Cardiac muscle cell (in vitro differentiated cells and primary cell): ENCODE measurements at regions not wholly inside any gene's neighbourhood (a gene's known extent, or its start where the extent isn't known, plus 50 kb on each side); places are given as distances from the start of the nearest gene placed in this dataset.
A peak's percentile ranks its signal among the peaks of the same experiment; 100 is the strongest.

Source experiments
- DNase-seq, 2 donors: peaks; one replicate each; pipeline versions ENCODE4 v3.0.0 to v3.0.0-alpha.2; 2010 to 2017; ENCODE audit warnings: low read depth in 1 of 2, low spot score in 1 of 2
- H3K27ac ChIP-seq: fragments of 200-600 bp; sonication (generic); 2 replicates; pipeline ENCODE4 v1.5.1; 2016
- H3K27me3 ChIP-seq: fragments of 200-600 bp; sonication (generic); 2 replicates; pipeline ENCODE4 v1.6.0; 2016; ENCODE audit warnings: control low read depth
- H3K36me3 ChIP-seq: fragments of 200-600 bp; sonication (generic); 2 replicates; pipeline ENCODE4 v1.5.1; 2016; ENCODE audit warnings: control low read depth
- H3K4me1 ChIP-seq: fragments of 200-600 bp; sonication (generic); 2 replicates; pipeline ENCODE4 v1.8.1; 2017; ENCODE audit warnings: low read depth, mild to moderate bottlenecking, mixed run types
- H3K4me3 ChIP-seq: fragments of 200-600 bp; sonication (generic); 2 replicates; pipeline ENCODE4 v1.5.1; 2016; ENCODE audit warnings: mild to moderate bottlenecking
- H3K9me3 ChIP-seq: fragments of 200-600 bp; sonication (generic); 2 replicates; pipeline ENCODE4 v1.5.1; 2017; ENCODE audit warnings: low read depth, mild to moderate bottlenecking, control low read depth
- TF ChIP-seq, protein P1 (sequence below): IDR thresholded peaks from 2 replicates; pipeline ENCODE4 v1.5.1; 2012; ENCODE audit warnings: low read depth, mild to moderate bottlenecking, low read length

DNA sequence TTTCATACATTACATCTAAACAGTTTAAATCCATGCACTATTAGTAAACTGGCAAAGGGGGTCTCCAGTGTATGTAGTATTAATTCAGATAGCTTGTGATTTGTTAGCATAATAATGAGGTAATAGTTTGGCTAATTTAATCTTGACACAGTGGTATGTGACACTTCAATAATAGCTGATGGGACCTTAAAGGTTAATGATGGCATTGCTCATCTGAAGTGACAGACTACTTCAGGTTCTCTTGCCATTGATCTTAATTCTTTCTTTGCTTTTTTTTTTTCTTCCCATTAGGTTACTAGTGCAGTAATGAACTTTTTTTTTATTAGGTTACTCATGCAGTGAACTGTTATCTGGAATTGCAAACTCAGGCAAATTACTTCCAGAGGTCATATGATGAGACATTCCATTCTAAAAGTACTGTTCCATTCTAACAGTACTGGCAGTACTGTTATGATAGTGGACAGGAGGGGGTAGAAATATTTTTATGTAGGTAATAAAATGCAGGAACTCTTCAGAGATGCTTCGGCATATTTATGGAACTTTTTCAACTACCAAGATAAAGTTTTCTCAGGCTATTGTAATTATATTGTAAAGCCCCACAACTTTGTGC lies 911.3 kb upstream of the LCORL start:
- Histone ChIP-seq H3K9me3 (no peaks in the 10 kb centered on the region), H3K4me1 (peaks cover 7% of the 10 kb centered on the region), H3K36me3 (no peaks in the 10 kb centered on the region), H3K27ac (no peak overlapping the region), H3K27me3 (no peaks in the 10 kb centered on the region), H3K4me3 (no peak overlapping the region)
- no peak for DNase-seq
- TF ChIP-seq, protein P1, sequence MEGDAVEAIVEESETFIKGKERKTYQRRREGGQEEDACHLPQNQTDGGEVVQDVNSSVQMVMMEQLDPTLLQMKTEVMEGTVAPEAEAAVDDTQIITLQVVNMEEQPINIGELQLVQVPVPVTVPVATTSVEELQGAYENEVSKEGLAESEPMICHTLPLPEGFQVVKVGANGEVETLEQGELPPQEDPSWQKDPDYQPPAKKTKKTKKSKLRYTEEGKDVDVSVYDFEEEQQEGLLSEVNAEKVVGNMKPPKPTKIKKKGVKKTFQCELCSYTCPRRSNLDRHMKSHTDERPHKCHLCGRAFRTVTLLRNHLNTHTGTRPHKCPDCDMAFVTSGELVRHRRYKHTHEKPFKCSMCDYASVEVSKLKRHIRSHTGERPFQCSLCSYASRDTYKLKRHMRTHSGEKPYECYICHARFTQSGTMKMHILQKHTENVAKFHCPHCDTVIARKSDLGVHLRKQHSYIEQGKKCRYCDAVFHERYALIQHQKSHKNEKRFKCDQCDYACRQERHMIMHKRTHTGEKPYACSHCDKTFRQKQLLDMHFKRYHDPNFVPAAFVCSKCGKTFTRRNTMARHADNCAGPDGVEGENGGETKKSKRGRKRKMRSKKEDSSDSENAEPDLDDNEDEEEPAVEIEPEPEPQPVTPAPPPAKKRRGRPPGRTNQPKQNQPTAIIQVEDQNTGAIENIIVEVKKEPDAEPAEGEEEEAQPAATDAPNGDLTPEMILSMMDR, result no peak

DNA sequence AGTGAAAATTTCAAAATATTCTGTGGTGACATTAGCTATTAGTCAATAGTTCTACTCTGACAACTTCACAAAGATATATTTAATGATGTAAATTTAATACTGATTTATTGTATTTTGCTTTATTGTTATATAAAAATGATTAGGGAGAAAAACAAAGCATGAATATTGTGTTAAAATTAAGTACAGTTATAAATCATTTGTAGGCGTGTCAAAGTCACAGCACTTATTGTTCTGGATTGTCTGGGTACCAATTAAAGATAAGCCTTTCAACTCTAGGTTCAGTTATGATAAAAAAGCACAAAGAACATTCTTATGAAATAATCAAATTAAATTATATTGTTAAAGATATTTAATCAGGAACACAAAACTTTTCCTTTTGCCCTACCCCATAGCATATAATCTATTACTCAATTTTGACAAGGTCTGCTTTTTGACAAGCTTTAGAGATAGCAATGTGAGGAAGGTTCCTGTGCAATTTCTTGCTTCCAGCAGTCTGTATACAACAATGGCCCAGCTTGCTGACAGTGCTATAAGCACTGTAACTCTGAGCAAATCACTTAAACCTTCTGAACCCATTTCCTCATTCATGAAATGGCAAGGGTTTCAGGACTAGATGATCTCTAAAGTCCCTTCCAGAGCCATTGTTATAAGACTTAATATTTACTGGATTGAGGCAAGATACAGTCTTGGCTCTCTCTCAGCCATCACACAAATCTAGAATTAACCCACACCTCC lies 910.3 kb upstream of the LCORL start:
- no peaks in the 10 kb centered on the region for H3K36me3 ChIP-seq
- H3K4me1 ChIP-seq, result peaks cover 7% of the 10 kb centered on the region
- no peak overlapping the region for H3K27ac ChIP-seq
- no peaks in the 10 kb centered on the region for H3K27me3 ChIP-seq
- TF ChIP-seq, protein P1, result no peak
- no peak for DNase-seq
- no peaks in the 10 kb centered on the region for H3K9me3 ChIP-seq
- H3K4me3 ChIP-seq, result no peak overlapping the region

GRCh38 chr4:18930487-18930886 lies 908.9 kb upstream of the LCORL start:
- no peak overlapping the region for H3K27ac ChIP-seq
- no peaks in the 10 kb centered on the region for H3K9me3 ChIP-seq
- no peaks in the 10 kb centered on the region for H3K36me3 ChIP-seq
- no peaks in the 10 kb centered on the region for H3K27me3 ChIP-seq
- TF ChIP-seq, protein P1, result no peak
- peaks cover 3% of the 10 kb centered on the region for H3K4me1 ChIP-seq
- no peak overlapping the region for H3K4me3 ChIP-seq
- DNase-seq, result no peak

DNA sequence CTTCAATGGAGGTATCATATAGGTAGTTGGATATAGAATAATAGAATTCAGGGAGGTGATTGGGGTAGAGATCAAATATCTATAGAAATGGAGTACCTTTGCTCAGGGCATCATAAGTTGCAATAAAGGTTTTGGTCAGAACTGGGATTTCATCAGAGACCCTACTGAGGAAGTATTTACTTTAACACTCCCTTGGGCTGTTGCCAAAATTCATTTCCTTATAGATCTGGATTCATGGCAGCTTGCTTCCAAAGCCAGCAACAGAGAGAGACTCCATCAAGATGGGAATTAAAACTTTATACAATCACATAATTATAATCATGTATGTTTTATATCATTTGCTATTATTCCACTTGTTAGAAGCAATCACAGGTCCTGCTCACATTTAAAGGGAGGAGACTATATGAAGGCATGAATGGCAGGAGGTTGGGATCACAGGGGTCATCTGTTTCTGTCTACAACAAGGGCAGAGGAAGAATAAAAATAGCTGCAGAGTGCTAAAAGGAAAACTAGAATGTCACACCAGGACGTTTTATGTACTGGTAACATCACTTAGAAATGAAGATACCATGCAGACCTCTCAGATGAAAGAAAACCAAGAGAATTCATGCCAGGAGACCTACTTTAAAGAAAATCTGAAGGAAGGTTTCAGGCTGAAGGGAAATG lies 902.1 kb upstream of the LCORL start:
- H3K27ac ChIP-seq, result peak overlapping the region; percentile 20
- H3K4me1 ChIP-seq, result peaks cover 19% of the 10 kb centered on the region
- TF ChIP-seq, protein P1, result no peak
- no peaks in the 10 kb centered on the region for H3K9me3 ChIP-seq
- H3K4me3 ChIP-seq, result no peak overlapping the region
- peak in 1 of 2 donors; percentile 38 for DNase-seq
- no peaks in the 10 kb centered on the region for H3K36me3 ChIP-seq
- no peaks in the 10 kb centered on the region for H3K27me3 ChIP-seq

DNA sequence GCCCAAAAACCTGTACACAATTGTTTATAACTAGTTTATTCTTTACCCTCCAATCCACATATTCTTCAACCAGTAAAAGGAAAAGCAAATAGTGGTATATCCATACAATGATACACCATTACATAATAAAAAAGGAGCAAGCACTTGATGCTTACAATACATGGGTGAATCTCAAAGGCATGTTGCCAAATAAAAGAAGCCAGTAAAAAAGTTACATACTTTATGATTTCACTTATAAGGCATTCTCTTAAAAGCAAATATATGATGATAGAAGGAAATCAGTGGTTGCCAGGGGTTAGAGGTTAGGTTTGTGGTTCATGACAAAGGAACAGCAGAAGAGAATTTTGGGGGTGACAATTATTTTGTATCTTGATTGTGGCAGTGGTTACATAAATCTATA lies 896.1 kb upstream of the LCORL start:
- H3K4me1 ChIP-seq, result no peaks in the 10 kb centered on the region
- no peak overlapping the region for H3K27ac ChIP-seq
- no peak for DNase-seq
- no peaks in the 10 kb centered on the region for H3K9me3 ChIP-seq
- TF ChIP-seq, protein P1, result no peak
- no peak overlapping the region for H3K4me3 ChIP-seq
- H3K36me3 ChIP-seq, result no peaks in the 10 kb centered on the region
- H3K27me3 ChIP-seq, result no peaks in the 10 kb centered on the region
